GM12865 (cell line): ENCODE measurements at regions not wholly inside any gene's neighbourhood (a gene's known extent, or its start where the extent isn't known, plus 50 kb on each side); places are given as distances from the start of the nearest gene placed in this dataset.

ENCODE experiments used
- DNase-seq: peaks from one replicate; pipeline ENCODE4 v3.0.0; 2010; ENCODE audit warnings: low read depth
- H3K4me3 ChIP-seq: 2 replicates; pipeline ENCODE4 v1.5.1; 2011; ENCODE audit warnings: mild to moderate bottlenecking, low read depth, low read length, control low read depth
- TF ChIP-seq, protein P1 (sequence below): IDR thresholded peaks from 2 replicates; pipeline ENCODE4 v1.5.1; 2011; ENCODE audit warnings: low read length, control low read depth, low read depth, inconsistent platforms; ENCODE audit not compliant: insufficient read depth; ENCODE audit errors: missing control alignments

DNA sequence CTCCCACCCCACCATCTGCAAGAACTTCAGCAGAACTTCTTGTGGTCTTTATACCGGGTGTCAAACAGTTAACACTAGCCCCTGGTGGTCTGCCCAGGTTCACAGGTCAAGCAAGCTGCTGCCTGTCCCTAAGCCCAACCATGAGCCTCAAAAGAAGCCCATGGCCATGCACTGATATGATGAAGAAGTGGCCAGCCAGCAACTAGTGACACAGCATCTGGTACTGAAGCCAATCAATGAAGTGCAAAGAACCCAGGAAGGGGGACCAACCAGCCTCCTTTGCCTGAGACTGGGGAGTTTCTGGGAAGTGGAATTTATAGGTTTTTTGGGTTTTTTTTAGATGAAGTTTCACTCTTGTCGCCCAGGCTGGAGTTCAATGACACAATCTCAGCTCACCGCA is 127.8 kb downstream of the MAFB start:
- TF ChIP-seq, protein P1, sequence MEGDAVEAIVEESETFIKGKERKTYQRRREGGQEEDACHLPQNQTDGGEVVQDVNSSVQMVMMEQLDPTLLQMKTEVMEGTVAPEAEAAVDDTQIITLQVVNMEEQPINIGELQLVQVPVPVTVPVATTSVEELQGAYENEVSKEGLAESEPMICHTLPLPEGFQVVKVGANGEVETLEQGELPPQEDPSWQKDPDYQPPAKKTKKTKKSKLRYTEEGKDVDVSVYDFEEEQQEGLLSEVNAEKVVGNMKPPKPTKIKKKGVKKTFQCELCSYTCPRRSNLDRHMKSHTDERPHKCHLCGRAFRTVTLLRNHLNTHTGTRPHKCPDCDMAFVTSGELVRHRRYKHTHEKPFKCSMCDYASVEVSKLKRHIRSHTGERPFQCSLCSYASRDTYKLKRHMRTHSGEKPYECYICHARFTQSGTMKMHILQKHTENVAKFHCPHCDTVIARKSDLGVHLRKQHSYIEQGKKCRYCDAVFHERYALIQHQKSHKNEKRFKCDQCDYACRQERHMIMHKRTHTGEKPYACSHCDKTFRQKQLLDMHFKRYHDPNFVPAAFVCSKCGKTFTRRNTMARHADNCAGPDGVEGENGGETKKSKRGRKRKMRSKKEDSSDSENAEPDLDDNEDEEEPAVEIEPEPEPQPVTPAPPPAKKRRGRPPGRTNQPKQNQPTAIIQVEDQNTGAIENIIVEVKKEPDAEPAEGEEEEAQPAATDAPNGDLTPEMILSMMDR = no peak
- no peak for DNase-seq
- no peak overlapping the region for H3K4me3 ChIP-seq

DNA sequence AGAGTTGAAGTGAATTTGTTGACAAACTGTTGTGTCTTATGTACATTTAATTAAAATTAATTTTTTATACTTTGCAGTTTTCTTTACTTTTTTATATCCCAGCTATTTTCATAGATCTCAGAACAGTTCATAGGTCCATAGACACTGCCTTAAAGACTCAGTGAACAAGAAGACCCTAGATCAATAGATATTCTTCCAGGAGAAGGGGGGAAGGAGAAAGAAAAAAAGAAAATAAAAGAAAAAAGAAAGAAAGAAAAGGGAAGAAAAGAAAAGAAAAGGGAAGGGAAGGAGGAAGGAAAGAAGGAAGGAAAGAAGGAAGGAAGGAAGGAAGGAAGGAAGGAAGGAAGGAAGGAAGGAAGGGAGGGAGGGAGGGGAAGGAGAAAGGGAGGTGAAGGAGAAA is 130.8 kb downstream of the MAFB start:
- H3K4me3 ChIP-seq = no peak overlapping the region
- TF ChIP-seq, protein P1 = no peak
- DNase-seq = no peak

DNA sequence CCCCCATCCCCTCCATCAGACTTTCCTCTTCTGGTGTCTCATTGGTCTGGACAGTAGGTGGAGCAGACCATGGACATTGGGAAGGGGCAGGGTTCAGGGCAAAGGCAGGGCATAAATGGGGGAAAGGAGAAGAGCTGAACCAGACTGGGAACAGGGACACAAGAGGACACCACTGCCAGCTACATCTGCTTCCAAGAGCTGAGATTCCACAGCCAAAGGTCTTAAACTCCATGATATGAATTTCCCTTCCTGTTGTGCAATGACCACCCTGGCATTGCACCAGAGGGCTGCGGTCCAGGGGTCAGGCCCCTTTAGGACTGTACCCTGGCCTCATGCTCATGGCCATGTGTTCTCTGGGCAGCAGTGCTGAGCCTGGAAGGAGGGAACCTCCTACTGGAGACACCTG is 137.9 kb downstream of the MAFB start:
- DNase-seq = no peak
- TF ChIP-seq, protein P1 = no peak
- H3K4me3 ChIP-seq = no peak overlapping the region

DNA sequence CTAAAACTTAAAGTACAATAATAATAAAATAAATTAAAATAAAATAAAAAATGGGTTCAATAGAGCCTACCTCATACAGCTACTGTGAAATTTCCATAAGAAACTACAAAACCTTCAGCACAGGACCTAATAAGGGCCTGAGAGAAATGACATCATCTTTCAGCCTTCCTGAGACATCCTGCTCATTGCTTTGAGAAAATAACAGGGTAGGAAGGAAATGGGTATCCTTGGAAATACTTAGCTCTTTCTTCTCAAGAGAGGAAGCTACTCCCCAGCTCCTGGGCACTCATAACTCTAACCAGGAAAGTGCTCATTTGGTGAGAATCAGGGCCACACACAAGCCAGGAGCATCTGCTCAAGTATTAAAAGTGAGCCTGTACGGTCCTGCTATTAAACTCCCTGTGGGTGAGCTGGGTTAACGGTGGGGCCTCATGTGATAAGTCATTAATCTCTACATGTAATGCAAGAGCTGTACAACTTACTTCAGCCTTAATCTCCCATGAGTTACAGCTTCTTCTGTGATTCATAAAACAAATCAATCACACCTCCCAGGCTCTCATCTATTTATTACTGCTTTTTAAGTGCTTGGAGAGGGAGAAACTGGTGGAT is 141.4 kb downstream of the MAFB start:
- no peak overlapping the region for H3K4me3 ChIP-seq
- DNase-seq = no peak
- TF ChIP-seq, protein P1 = no peak

DNA sequence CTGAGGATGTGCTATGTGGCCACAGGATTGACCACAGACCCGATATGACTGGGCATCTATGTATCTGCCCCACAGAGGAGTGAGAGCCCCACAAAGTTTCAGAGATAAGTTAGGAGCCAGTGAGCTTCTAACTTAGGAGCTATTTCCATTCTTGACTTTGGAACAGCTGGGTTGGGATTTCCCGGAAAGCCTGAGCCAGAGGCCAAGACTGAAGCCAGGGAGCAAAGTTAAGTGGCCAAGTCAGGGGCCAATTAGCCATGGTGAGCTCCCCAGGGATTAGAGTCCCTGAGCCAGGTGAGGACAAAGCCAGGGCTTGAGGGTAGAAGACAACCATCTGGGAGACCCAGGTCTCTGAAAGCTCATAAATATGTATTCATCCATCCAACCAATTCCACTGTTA is 143.6 kb downstream of the MAFB start:
- H3K4me3 ChIP-seq = no peak overlapping the region
- DNase-seq = no peak
- TF ChIP-seq, protein P1 = no peak

DNA sequence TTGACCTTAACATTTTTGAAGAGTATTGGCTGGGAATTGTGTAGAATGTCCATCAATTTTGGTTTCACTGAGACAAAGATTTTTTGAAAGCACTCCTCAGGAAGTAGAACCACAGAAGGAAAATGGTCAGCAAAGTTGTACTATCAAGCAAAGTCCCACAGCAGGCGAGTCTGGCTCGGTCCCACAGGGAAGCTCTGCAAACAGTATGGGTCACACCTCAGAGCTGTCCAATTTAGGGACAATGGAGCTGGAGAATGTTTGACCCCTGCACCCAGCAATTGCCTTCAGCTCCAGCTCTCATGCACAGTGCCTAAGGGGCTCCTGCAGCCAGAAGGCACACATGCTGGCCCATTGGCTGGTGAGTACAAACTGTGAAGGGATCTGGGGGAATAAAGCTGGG is 147.0 kb downstream of the MAFB start:
- TF ChIP-seq, protein P1 = no peak
- H3K4me3 ChIP-seq = no peak overlapping the region
- no peak for DNase-seq

DNA sequence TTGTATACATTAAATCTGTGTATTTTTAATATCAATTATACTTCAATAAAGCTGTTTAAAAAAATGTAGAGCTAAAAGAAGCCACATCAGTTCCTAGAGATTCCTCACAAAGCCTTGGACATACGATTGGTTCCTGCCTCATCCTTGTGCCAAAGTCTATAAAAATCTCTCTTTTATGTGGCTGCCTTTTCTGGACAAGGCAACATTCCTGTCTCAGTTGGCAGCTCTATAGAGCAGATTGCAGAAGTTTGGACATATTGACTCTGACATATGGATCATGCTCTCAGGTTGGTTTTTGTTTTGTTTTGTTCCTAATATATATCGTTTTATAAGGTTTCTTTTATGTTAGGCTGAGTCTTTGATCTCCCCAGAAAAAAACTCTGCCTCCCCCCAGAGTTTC is 148.9 kb downstream of the MAFB start:
- TF ChIP-seq, protein P1 = no peak
- DNase-seq = no peak
- no peak overlapping the region for H3K4me3 ChIP-seq
